ENCODE measurements at regions not wholly inside any gene's neighbourhood (a gene's known extent, or its start where the extent isn't known, plus 50 kb on each side); places are given as distances from the start of the nearest gene placed in this dataset.

DNA sequence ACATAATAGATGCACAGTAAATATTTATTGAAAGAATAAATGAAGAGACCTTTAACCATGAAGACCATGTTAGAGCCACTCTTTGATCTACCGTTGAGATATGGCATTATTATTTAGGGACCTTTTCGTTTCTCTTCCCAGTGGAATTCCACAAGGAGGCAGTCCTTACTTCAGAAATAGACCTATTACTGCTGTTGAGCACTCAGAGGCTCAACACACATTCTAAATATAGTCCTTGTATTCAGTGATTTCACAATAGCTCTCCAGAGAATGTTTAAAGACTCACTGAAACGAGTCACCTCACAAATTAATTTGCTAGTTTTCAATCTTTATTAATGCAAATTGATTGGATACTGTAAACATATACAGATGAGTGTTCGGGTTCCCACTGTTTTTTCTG lies 603.8 kb downstream of the CDH8 start:
- TF ChIP-seq ZZZ3 (IDR thresholded peaks at IDR 0.05) (no peak), TRIM24 (IDR thresholded peaks at IDR 0.05) (no peak), POLR2A (conservative IDR thresholded peaks at IDR 0.05) (no peak), EZH2 (IDR thresholded peaks at IDR 0.05; ENCODE audit: borderline replicate concordance, low read depth, low read length) (no peak), SMARCB1 (IDR thresholded peaks at IDR 0.05; ENCODE audit: insufficient read length, low read depth) (no peak), CBX5 (IDR thresholded peaks at IDR 0.05; ENCODE audit: borderline replicate concordance, low read depth) (no peak), SRSF9 (IDR thresholded peaks at IDR 0.05; ENCODE audit: borderline replicate concordance, low read depth, low read length) (no peak), ZNF263 (CRISPR knock-in tag; IDR thresholded peaks at IDR 0.05; ENCODE audit: borderline replicate concordance) (no peak), ATF1 (CRISPR knock-in tag; IDR thresholded peaks at IDR 0.05) (no peak), ATF1 (tag; IDR thresholded peaks at IDR 0.05) (no peak)
- TF ChIP-seq, protein P1, sequence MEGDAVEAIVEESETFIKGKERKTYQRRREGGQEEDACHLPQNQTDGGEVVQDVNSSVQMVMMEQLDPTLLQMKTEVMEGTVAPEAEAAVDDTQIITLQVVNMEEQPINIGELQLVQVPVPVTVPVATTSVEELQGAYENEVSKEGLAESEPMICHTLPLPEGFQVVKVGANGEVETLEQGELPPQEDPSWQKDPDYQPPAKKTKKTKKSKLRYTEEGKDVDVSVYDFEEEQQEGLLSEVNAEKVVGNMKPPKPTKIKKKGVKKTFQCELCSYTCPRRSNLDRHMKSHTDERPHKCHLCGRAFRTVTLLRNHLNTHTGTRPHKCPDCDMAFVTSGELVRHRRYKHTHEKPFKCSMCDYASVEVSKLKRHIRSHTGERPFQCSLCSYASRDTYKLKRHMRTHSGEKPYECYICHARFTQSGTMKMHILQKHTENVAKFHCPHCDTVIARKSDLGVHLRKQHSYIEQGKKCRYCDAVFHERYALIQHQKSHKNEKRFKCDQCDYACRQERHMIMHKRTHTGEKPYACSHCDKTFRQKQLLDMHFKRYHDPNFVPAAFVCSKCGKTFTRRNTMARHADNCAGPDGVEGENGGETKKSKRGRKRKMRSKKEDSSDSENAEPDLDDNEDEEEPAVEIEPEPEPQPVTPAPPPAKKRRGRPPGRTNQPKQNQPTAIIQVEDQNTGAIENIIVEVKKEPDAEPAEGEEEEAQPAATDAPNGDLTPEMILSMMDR (IDR thresholded peaks at IDR 0.05 in 2 of 3, conservative IDR thresholded peaks at IDR 0.05 in 1 of 3; ENCODE audit: insufficient read depth in 2 of 3, low read depth in 1 of 3, low read length in 3 of 3) = no peak
- TF ChIP-seq, protein P2, sequence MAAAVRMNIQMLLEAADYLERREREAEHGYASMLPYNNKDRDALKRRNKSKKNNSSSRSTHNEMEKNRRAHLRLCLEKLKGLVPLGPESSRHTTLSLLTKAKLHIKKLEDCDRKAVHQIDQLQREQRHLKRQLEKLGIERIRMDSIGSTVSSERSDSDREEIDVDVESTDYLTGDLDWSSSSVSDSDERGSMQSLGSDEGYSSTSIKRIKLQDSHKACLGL (CRISPR knock-in tag; IDR thresholded peaks at IDR 0.05; ENCODE audit: borderline replicate concordance, poor library complexity, severe bottlenecking) = no peak
- TF ChIP-seq, protein P3, sequence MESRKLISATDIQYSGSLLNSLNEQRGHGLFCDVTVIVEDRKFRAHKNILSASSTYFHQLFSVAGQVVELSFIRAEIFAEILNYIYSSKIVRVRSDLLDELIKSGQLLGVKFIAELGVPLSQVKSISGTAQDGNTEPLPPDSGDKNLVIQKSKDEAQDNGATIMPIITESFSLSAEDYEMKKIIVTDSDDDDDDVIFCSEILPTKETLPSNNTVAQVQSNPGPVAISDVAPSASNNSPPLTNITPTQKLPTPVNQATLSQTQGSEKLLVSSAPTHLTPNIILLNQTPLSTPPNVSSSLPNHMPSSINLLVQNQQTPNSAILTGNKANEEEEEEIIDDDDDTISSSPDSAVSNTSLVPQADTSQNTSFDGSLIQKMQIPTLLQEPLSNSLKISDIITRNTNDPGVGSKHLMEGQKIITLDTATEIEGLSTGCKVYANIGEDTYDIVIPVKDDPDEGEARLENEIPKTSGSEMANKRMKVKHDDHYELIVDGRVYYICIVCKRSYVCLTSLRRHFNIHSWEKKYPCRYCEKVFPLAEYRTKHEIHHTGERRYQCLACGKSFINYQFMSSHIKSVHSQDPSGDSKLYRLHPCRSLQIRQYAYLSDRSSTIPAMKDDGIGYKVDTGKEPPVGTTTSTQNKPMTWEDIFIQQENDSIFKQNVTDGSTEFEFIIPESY (CRISPR knock-in tag; IDR thresholded peaks at IDR 0.05) = no peak
- TF ChIP-seq, protein P4, sequence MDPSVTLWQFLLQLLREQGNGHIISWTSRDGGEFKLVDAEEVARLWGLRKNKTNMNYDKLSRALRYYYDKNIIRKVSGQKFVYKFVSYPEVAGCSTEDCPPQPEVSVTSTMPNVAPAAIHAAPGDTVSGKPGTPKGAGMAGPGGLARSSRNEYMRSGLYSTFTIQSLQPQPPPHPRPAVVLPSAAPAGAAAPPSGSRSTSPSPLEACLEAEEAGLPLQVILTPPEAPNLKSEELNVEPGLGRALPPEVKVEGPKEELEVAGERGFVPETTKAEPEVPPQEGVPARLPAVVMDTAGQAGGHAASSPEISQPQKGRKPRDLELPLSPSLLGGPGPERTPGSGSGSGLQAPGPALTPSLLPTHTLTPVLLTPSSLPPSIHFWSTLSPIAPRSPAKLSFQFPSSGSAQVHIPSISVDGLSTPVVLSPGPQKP (CRISPR knock-in tag; IDR thresholded peaks at IDR 0.05) = no peak
